ENCODE measurements at regions not wholly inside any gene's neighbourhood (a gene's known extent, or its start where the extent isn't known, plus 50 kb on each side); places are given as distances from the start of the nearest gene placed in this dataset.

DNA sequence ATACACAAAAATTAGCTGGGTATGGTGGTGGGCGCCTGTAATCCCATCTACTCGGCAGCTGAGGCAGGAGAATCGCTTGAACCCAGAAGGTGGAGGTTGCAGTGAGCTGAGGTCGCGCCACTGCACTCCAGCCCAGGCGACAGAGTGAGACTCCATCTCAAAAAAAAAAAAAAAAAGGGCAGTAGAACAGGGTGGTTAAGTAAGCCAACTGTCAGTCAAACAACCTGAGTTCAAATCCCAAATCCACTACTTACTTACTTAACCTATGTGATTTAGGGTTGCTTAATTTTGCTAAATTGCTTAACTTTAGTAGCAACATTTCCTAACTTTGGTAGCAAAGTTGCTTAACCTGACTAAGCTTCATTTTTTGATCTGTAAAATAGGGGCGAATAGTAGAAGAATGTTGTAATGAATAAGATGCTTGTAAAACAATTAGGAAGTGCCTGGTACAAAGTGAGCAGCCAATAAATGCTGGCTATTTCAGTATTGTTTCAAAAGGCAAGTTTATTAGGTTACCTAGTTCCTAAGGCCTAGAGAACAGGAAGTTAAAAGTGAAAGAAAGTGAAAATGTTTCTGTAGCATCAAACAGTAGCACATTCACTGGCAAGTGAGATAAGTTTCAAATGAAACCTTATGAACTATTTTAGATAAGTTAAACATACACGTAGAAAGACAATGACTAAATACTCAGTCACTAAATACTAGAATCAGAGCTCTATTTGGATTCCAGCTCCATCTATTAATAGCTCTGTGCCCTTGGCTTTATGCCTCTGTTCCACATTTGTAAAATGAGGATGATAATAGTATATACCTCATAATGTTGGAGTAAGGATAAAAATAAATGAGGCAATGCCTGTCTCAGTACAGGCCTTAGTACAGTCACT is 64.3 kb downstream of the HOXA1 start (continued):
- TF ChIP-seq, protein P1, sequence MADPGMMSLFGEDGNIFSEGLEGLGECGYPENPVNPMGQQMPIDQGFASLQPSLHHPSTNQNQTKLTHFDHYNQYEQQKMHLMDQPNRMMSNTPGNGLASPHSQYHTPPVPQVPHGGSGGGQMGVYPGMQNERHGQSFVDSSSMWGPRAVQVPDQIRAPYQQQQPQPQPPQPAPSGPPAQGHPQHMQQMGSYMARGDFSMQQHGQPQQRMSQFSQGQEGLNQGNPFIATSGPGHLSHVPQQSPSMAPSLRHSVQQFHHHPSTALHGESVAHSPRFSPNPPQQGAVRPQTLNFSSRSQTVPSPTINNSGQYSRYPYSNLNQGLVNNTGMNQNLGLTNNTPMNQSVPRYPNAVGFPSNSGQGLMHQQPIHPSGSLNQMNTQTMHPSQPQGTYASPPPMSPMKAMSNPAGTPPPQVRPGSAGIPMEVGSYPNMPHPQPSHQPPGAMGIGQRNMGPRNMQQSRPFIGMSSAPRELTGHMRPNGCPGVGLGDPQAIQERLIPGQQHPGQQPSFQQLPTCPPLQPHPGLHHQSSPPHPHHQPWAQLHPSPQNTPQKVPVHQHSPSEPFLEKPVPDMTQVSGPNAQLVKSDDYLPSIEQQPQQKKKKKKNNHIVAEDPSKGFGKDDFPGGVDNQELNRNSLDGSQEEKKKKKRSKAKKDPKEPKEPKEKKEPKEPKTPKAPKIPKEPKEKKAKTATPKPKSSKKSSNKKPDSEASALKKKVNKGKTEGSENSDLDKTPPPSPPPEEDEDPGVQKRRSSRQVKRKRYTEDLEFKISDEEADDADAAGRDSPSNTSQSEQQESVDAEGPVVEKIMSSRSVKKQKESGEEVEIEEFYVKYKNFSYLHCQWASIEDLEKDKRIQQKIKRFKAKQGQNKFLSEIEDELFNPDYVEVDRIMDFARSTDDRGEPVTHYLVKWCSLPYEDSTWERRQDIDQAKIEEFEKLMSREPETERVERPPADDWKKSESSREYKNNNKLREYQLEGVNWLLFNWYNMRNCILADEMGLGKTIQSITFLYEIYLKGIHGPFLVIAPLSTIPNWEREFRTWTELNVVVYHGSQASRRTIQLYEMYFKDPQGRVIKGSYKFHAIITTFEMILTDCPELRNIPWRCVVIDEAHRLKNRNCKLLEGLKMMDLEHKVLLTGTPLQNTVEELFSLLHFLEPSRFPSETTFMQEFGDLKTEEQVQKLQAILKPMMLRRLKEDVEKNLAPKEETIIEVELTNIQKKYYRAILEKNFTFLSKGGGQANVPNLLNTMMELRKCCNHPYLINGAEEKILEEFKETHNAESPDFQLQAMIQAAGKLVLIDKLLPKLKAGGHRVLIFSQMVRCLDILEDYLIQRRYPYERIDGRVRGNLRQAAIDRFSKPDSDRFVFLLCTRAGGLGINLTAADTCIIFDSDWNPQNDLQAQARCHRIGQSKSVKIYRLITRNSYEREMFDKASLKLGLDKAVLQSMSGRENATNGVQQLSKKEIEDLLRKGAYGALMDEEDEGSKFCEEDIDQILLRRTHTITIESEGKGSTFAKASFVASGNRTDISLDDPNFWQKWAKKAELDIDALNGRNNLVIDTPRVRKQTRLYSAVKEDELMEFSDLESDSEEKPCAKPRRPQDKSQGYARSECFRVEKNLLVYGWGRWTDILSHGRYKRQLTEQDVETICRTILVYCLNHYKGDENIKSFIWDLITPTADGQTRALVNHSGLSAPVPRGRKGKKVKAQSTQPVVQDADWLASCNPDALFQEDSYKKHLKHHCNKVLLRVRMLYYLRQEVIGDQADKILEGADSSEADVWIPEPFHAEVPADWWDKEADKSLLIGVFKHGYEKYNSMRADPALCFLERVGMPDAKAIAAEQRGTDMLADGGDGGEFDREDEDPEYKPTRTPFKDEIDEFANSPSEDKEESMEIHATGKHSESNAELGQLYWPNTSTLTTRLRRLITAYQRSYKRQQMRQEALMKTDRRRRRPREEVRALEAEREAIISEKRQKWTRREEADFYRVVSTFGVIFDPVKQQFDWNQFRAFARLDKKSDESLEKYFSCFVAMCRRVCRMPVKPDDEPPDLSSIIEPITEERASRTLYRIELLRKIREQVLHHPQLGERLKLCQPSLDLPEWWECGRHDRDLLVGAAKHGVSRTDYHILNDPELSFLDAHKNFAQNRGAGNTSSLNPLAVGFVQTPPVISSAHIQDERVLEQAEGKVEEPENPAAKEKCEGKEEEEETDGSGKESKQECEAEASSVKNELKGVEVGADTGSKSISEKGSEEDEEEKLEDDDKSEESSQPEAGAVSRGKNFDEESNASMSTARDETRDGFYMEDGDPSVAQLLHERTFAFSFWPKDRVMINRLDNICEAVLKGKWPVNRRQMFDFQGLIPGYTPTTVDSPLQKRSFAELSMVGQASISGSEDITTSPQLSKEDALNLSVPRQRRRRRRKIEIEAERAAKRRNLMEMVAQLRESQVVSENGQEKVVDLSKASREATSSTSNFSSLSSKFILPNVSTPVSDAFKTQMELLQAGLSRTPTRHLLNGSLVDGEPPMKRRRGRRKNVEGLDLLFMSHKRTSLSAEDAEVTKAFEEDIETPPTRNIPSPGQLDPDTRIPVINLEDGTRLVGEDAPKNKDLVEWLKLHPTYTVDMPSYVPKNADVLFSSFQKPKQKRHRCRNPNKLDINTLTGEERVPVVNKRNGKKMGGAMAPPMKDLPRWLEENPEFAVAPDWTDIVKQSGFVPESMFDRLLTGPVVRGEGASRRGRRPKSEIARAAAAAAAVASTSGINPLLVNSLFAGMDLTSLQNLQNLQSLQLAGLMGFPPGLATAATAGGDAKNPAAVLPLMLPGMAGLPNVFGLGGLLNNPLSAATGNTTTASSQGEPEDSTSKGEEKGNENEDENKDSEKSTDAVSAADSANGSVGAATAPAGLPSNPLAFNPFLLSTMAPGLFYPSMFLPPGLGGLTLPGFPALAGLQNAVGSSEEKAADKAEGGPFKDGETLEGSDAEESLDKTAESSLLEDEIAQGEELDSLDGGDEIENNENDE (IDR thresholded peaks at IDR 0.05; ENCODE audit: insufficient replicate concordance, low read length): no peak
- TF ChIP-seq CTCF (IDR thresholded peaks at IDR 0.05; ENCODE audit: control extremely low read depth in 1 of 3, insufficient read depth in 1 of 3, low read depth in 1 of 3, low read length in 3 of 3) (no peak), NRF1 (IDR thresholded peaks at IDR 0.05; ENCODE audit: low read depth, low read length) (no peak), JUN (IDR thresholded peaks at IDR 0.05; ENCODE audit: low read depth, low read length) (no peak)
